DMS153 treated with DMSO at 0.1 percent for 48 hours (cell line): ENCODE measurements at regions not wholly inside any gene's neighbourhood (a gene's known extent, or its start where the extent isn't known, plus 50 kb on each side); places are given as distances from the start of the nearest gene placed in this dataset.
"Not testable (repeated sequence)": the region's sequence is repeated elsewhere in the genome, so short reads cannot be mapped to it uniquely, and the experiment has no call there.

Source experiments
- DNase-seq: peaks from one replicate; lab custom pipeline; 2025; ENCODE audit not compliant: unreplicated experiment; lab: John Stamatoyannopoulos, UW

DNA sequence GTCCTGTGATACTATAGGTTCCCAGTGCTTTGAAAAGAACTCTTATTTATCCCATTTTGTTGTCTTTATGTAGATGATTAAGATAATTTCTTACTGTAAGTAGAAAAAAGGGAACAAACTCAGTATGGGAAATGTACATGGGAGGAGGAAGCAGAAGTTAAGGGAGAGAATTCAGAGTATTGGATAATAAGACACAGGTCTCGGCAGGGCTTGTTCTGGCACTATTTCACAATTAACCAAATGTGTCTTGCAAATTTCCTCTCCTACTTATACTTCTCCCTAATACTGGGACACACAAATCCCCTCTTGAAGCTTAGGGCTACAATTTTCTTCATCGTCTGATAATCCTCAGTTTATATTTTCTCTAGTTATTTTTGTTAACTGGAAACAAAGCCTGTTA, 744.0 kb downstream of the ADCYAP1 start:
- DNase-seq = no peak

GRCh38 chr18:1652018-1652417, 747.3 kb downstream of the ADCYAP1 start:
- no peak for DNase-seq

DNA sequence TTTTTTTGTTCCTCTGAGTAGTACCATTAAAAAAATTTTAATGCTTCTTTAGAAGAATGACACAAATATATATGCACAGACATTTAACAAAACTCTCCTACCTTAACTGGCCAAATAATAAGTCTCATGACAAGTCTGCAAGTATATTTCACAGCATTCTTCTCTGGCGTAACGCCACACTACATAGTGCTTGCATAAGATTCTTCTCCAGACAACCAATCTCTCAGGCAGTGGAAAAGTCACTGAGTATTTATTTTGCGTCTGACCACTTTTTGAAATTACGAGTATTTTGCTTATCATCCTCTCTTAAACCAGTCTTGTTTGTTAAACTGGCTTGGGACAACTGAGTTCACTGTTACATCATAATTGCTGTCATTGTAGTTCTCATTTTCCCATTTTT, 749.2 kb downstream of the ADCYAP1 start:
- no peak for DNase-seq

DNA sequence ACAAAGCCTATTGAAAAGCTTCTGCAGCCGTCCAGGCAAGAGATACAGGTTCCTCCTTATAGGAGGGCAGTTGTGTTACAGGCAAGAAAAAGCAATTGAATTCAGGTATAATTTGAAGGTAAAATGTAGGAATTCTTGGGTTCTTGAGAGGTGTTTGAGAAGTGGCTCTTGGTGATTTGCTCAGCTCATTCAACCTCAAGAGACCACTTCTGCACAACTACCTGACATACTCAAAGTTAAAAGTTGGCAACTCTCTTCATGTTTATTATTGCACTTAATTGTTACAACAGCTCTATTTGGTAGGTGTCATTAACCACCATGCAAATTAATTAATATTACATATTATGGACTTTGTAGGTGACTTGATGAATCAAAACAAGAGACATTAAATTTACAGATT, 753.2 kb downstream of the ADCYAP1 start:
- no peak for DNase-seq

GRCh38 chr18:1658908-1659566, 754.4 kb downstream of the ADCYAP1 start:
- DNase-seq = peak; percentile 22

- no peak for DNase-seq
These were observed 759.4 kb downstream of the ADCYAP1 start for GRCh38 chr18:1663879-1664705.

DNA sequence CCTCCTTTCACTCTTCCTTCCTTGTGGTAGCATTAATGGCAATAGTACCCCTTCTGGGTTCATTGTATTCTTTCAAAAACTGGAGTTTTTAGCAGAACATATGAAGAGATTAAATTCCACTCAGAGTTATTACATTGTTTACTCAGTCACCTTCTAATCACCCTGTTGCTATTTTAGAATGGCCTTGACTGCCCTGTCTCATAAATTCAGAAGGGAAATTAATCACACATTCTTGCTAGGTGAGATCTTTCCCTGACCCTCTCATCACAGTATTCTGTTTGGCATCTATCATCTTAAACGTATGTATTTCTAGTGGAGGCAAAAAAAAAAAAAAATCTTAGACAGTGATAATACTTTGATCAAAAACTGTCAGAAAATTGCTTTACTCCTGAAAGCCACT, 760.4 kb downstream of the ADCYAP1 start:
- no peak for DNase-seq

DNA sequence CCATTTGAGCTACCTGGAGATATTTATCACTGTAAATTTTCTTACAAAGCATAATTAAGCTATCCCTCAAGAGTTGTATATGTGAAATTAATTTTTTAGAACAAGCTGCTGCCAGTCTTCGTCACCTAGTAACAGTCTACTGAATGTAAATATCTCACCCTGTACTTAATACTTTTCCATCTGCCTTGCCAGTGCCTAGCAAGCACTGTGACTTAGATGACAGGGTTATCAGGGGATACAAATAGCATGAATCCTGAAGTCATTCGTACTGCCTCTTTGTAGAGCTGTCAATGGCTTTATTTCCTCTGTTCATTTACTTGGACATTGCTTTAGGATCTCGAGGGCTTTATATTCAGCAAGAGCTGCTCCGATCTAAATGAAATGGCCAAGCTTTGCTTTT, 763.6 kb downstream of the ADCYAP1 start:
- DNase-seq = no peak

DNA sequence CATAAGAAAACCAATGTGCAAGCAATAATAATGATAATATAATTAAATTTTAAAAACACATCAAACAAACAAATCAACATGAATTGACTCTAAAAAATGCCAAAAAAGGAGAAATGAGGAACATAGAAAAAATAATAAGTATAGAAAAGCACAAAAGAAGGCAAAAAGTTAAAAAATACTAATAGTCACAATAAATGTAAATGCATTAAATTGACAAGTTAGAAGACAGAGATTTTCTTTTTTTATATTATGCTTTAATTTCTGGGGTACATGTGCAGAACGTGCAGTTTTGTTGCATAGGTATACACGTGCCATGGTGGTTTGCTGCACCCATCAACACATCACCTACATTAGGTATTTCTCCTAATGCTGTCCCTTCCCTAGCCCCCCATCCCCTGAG, 767.0 kb downstream of the ADCYAP1 start:
- DNase-seq = not testable (repeated sequence)

DNA sequence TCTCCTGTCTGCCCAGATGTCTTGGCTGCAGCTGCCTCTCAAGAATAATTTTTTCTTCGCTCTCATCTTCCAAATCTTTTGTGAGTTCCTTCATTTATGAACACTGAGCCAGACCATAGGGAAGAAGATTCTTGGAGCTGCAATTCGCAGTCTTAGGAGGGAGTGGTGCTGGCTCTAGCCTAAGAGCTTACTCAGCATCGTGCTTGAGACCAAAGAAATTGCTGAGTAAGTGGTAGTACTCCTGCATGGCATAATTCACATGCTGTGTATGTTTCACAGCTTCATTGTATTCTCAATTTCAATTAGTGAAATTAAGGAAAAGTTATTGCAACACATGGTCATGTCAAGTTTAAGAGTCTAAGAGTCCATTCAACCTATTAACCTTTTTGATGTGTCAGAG, 771.7 kb downstream of the ADCYAP1 start:
- no peak for DNase-seq

GRCh38 chr18:1680108-1680507, 775.4 kb downstream of the ADCYAP1 start:
- DNase-seq = no peak

- no peak for DNase-seq
These were observed 787.2 kb downstream of the ADCYAP1 start for GRCh38 chr18:1691863-1692262.

- no peak for DNase-seq
These were observed 803.3 kb downstream of the ADCYAP1 start for GRCh38 chr18:1708006-1708405.

DNA sequence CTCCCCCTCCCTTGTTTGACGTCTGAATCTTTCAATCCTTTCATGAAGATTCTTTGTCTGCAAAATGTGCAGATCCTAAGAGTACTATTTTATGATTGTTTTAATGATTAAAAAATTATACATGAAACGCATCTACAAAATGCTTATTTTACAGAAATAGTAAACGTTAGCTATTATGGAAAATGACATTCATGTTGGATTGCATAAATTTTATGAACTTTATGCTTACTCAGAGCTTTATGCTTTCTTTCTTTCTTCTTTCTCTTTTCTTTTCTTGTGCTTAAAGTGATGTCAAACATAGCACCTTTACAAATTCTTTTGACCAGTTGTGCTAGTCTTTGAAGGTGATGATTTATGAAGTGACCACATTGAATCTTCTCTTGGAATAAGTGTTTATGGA, 805.4 kb downstream of the ADCYAP1 start:
- DNase-seq = no peak

DNA sequence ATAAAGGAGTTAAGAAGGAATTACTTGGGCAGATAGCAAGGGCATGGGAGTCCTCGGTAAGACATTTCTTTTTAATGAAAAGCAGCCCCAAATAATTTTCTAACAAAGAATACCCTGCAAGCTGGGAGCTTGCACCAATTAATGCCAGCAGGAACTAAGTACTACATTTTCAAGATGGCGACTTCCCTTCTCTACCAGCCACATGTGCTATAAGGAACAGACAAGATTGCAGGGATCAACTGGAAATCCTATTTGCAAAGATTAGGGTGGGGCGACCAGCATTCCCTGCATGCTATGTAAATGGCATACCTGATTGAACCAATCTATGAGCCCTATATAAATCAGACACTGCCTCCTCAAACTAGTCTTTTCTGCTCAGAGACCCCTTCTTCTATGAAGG, 827.5 kb downstream of the ADCYAP1 start:
- DNase-seq = no peak

DNA sequence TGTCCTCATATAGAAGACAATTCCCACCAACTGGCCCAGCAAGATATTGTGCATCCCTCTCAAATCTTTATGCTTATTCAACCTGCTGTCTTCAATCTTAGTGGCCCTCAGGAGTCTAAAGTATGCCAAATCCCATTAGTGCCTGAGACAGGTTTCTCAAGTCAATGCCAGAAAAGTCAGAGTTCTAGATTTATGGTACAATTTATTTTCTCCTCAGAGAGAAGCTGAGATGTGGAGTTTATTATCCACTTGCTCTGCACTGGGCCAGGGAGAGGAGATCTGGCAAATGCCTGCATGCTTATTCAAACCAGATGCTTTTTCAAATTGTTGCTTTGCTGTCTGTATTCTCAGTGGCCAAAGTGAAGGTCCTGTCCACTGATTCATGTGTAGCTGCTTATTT, 825.2 kb downstream of the METTL4 start:
- no peak for DNase-seq

- DNase-seq = no peak
These were observed 820.1 kb downstream of the METTL4 start for GRCh38 chr18:1751249-1751648.

DNA sequence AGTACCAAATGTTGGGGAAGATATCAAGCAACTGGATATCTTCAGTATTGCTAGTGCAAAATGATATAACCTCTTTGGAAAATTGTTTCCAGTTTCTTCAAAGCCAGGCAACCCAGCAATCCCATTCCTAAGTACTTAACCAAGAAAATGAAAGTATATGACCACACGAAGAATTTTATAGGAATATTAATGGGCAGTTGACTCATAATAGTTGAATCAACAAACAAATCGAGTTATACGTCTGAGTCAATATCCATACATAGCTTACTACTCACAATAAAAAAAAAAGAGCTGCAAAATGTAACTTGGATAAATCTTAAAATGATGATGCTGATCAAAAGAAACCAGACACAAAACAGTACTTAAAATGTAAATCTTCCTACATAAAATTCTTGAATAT, 810.4 kb downstream of the METTL4 start:
- no peak for DNase-seq

GRCh38 chr18:1774261-1774660, 797.0 kb downstream of the METTL4 start:
- no peak for DNase-seq

DNA sequence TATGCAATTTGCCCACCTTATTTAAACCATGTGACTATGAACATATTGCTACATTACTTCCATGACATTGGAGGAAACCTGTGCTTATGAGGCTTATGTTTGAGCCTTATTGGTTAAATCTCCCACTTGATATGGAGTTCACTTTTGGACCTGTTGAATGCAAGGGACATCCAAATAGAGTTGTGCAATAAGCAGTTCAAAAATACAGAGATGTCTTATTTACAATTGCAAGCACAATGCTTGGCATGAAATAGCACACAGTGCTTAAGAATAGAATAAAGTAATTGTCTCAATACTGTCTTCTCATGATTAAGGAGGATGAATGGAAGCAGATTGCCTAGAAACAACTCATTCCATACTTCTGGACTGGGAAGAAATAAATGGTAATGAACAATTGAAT, 793.5 kb downstream of the METTL4 start:
- no peak for DNase-seq

GRCh38 chr18:1778496-1779178, 792.7 kb downstream of the METTL4 start:
- DNase-seq = no peak

GRCh38 chr18:1779587-1779986, 791.7 kb downstream of the METTL4 start:
- no peak for DNase-seq
